Stimulated activated CD4-positive, alpha-beta T cell treated with anti-CD3 and anti-CD28 coated beads, Interleukin-2, amount 100 ng/mL, for 48 hours (primary cell): ENCODE measurements at regions not wholly inside any gene's neighbourhood (a gene's known extent, or its start where the extent isn't known, plus 50 kb on each side); places are given as distances from the start of the nearest gene placed in this dataset.

Experiments used
- DNase-seq, 2 donors: peaks; one replicate each; pipeline ENCODE4 v3.0.0-alpha.2; 2020

DNA sequence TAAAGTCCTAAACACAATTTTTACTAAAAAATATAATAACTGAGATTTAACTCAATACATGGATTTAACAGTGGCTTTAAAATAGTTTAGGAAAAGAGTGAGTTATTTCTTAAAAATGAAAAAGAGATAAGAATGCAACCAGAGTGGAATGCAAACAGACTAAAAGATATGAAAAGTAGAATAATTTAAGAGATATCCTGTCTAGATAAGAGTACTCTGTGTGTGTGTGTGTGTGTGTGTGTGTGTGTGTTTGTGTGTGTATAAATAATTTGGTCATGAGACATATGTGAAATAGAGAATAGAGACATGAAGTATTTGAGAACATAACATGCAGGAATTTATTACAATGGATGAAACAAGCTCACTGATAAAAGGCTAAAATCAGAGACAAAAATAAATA, 986.9 kb upstream of the CHORDC1 start:
- DNase-seq: no peak

DNA sequence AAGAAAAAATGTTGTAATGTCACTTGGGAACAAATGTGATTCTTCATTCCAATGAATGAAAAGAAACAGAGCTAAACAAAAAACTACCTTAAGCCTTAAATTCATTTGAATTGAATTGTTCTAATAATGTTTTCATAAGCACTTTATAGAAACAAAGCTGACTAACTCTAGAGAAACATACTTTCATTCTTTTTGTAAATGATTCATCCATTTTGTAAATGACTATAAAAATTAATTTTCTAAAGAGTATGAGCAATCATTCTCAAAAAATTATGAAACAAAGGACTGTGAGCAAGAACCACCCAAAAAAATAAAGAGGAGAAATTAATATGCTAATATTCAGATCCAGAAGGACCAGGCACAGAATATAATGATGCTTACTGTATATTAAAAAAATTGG, 986.5 kb upstream of the CHORDC1 start:
- no peak for DNase-seq

DNA sequence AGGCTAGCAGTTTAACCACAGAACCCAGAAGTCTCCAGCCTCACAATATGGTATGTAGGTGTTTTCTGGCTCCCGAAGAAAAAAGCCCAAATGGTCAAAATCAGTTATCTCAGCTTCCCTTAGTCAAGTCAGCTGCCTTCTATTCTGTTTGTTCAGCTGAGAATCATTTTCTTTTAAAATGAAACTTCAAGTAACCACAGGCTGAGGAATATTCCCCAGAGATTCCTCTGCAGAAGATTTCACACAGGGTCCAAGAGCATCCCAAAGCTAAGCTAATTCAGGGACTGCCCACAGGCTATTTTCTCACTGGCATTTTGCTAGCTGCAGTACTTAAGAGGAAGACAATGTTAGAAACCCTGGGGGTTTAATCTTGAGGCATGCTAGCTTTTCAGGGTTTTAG, 977.0 kb upstream of the CHORDC1 start:
- DNase-seq: no peak

DNA sequence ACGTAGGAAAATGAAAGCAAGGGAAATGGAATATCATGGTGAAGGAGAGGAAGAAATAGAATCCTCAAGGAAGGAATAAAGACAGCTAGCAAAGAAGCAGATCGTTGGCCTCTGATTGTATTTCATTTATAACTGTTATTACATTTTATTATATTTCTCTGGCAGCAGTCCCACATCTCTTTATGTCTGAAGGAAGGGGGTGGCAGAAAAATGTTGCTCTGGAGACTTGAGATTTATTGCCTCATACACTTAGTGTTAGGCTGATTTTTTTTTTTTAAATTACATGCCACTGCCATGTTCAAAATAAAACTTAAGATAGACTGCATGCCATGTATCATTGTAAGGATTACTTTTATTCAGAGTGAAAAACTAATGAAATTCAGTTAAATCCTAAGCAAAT, 971.7 kb upstream of the CHORDC1 start:
- DNase-seq: no peak

DNA sequence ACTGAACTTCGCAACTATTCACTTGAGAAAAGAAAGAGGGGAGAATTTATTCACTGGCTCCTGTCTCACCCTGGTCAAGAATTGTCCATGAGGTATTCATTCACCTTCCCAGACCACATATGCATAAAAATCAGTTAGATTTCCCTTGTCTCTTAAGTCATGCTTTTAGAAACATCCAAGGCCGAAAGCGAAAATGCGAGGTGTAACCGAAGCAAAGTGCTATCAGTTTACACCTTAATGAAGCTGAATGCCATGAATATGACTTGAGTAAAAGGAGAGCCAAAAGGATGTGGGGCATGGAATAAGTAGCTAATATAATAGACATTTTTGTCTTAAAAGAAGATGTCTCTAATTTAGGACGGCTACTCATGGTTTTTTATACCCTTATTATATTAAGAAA, 965.6 kb upstream of the CHORDC1 start:
- DNase-seq: no peak

DNA sequence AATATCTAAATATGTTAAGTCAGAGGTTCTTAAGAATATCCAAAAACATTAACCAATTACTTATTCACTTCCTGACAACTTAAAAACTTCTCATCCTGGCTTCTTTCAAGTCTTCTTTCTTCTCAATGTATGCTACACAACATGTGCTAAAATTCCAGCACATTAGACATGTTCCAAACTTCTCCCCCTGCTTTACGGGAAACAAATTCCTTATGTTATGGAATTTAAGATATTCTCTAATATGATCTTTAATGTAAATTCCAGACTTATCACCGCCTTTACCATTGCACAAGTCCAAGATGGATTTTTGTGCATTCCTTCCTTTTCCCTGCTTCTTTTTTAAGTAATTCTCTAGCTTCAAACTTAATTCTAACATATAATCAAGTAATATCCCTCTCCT, 964.5 kb upstream of the CHORDC1 start:
- DNase-seq: no peak

DNA sequence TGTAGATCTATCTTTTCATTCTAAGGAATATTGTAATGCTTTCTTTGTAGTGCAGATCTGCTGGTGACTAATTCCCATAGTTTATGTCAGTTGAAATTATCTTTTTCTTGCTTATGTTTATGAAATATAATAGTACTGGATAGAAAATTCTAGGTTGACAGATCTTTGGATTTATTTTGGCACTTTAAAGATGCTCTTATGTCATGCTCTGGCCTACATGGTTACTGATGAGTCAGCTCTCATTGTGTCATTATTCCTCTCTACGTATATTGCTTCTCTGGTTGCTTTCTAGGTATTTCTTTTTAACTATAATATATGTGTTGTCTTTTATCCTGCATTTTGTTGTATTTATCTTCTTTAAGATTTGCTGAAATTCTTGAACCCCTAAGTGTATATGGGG, 955.5 kb upstream of the CHORDC1 start:
- no peak for DNase-seq

DNA sequence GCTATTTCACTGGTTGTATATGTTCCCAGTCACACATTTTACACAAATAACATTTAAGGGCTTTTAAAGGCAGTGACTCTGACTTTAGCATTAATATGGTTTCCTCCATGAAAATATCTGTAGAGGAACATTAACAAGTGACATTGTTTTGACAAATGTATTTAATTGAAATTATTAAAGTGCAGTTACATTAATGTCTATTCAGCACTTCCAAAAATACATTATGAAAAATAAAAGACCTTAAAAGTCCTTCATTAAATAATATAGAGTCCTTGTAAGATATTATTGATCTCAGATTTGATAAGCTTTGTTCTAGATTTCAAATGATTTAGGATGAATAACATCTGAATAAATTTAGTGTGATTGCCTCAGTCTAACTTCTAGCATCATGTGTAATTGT, 951.9 kb upstream of the CHORDC1 start:
- no peak for DNase-seq

DNA sequence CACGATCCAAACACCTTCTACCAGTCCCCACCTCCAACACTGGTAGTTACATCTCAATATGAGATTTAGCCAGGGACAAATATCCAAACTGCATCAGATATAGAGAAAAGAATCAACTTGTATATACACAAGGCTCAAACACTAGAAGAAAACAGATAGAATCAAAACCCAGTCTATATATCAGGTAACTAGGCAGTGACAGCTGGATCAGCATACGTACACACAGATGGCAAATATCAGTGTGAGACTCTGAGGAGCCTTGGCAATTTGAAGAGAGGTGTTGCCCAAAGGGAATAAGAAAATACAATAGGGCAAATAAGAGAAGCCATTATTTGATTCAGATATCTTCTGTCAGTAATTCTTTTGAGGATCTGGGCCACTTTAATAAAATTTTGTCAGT, 951.3 kb upstream of the CHORDC1 start:
- DNase-seq: no peak

DNA sequence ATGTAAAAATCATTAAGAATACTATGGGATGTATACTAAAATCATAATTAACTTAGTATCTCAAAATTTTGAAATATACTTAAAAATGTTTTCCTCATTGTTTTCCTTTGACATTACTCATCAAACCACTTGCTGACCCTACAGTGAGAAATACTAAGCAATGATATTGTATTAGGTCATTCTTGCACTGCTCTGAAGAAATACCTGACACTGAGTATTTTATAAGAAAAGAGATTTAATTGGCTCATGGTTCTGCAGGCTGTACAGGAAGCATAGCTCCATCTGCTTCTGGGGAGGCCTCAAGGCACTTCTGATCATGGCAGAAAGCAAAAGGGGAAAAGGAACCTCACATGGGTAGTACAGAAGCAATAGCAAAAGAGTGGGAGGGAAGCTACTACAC, 950.9 kb upstream of the CHORDC1 start:
- no peak for DNase-seq

DNA sequence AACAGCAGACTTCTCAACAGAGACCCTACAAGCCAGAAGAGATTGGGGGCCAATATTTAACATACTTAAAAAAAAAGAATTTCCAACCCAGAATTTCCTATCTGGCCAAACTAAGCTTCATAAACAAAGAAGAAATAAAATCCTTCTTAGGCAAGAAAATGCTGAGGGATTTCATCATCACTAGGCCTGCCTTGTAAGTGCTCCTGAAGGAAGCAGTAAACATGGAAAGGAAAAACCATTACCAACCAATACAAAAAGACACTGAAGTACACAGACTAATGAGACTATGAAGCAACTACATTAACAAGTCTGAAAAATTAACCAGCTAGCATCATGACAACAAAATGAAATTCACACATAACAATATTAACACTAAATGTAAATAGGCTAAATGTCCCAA, 947.9 kb upstream of the CHORDC1 start:
- no peak for DNase-seq

DNA sequence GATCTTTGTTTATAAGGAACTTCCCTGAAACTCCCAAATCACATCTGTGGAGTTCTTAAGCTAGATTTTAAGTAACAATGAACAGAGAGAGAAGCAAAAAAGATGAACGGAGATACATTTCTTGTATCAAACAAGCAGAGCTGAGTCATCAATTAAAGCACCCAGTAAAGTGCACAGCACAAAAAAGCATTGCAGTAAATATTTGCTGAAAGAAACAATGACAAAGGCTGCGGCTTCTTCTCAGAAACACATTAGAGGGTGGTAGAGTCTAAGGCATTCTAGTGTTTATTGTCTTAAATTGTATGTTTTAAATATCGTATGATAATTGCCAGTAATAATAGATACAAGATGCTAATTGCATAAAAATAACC, 941.6 kb upstream of the CHORDC1 start:
- DNase-seq: no peak

DNA sequence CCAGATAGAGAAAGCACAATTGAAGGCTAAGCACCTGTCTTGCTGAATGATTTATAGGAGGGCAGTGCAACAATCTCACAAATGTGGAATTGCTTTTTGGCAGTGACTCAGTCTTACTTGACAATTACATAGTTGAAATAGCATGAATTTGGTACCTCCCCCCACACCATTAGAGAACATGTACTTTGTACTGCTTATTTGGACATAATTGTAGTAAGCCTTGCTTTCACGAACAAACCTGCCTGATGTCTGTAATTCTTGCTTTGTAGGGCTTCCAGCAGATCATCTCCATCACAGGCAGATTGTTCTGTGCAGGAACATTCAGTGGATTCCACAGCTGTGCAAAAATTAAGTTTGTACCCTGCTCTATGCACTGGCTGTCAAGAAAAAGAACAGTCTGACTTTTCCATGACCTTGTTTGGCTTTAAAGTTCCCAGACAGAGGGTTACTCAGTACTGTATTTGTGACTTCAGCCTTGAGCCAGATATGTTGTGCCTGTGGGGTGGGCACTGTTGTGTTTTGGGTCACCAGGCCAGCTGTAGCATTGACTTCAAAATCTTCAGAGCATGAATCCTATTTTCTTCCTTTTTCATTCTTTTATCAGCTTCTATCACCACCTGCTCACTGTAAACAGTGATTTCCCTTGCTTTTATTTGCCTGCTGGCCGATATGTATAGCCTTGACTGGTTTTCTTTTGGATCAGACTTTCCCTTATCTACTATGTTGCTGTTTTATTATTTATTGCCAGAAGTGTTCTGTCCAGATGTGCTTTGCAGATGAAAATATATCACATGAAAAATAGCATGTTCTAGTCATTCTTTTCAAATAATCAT, 941.0 kb upstream of the CHORDC1 start:
- DNase-seq: no peak

DNA sequence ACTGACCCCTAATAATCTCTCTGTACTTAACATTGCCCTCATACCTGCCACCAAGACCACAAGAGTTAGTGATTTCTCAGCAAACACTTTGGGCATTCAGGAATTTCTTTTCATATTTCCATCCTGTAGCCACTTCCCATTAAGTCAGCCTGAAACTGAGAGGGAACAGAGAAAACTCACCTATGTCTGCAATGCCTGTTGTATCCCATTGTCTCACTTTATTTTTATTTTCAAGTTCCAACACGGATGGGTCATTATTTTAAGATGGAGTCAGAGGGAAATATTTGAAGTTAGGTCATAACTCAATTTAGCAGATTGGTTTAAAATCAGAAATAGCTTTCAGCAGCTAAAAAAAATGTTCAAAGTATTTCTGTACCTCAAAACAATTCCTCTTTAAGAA, 937.8 kb upstream of the CHORDC1 start:
- DNase-seq: no peak

DNA sequence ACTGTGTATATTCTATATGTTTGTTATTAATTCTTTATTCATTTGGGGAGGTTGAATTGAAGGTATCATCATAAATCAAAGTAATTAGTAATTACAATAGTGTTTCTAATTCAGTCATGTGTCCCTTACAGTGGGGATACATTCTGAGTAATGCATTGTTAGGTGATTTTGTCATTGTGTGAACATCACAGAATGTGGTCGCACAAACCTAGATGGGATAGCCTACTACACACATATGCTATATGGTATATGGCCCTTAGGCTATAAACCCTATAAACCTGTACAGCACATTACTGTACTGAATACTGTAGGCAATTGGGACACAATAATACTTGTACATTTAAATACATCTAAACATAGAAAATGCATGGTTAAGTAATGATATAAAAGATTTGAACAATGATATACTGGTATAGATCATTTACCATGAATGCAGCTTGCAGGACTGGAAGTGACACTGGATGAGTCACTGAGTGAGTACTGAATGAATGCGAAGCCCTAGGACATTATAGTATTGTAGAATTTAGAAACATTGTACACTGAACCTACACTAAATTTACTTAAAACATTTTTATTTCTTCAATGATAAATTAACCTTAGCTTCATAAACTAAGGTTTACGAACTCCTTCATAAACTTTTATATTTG, 936.2 kb upstream of the CHORDC1 start:
- no peak for DNase-seq

DNA sequence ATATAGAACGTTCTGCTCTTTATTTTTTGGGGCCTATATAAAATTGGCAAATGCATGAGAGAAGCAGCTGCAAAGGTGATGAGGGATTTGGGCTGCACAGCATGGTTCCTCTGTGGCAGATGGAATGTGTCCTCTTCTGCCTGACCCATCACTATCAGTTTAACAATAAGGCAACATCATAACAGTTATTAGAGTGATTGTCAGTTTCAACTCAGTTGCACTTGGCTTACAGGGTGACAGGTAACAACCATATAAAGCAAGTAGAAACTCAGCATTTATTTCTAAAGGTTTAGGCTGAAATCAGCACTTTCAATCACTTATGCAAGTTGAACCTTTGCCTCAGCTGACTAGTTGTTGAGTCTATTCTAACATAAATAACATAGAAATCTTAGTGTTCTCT, 935.4 kb upstream of the CHORDC1 start:
- DNase-seq: no peak

DNA sequence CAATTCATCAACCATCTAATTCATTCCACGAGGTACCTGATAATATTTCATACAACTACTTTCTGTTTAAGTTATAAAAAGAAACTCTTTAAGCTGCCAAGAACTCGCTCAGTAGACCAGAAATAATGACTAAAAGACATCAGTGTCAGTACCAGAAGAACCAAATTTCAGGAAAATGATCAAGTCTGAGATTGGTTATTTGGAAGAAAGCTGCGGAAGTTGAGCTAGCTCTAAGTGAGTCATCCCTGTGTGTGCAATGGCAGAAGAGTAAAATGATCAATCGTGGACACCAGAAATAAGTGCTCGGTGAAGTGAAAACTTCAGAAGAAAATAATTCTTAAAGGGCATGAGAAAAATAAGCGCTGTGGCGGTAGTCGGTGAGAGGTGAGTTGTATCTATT, 933.2 kb upstream of the CHORDC1 start:
- no peak for DNase-seq

DNA sequence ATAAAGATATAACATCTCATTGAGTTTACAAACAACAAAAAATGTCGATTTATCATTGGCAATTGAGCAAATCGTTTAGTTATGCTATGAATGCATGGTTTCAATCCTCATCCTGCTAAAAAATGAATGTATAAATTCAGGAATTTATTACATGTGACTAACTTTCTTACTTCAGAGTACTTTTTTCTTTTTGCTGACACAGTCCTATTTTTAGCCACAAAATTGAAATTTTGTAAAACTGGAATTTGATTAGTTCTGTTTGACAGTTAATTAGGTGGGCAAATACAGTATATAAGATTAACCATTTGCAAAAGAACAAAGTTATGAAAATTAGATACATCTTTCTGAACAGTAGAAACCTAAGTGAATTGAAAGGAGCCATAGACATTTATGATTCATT, 925.0 kb upstream of the CHORDC1 start:
- no peak for DNase-seq

DNA sequence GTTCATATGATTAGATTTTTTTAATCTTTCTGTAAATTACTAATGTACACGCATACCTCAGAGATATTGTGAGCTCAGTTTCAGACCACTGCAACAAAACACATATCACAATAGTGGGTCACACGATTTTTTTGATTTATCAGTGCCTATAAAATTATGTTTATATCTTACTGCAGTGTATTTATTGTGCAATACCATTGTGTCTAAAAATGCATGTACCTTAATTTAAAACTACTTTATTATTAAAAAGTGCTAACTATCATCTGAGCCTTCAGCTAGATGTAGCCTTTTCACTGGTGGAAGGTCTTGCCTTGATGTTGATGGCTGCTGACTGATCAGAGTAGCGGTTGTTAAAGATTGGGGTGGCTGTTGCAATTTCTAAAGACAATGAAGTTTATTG, 918.8 kb upstream of the CHORDC1 start:
- DNase-seq: no peak

DNA sequence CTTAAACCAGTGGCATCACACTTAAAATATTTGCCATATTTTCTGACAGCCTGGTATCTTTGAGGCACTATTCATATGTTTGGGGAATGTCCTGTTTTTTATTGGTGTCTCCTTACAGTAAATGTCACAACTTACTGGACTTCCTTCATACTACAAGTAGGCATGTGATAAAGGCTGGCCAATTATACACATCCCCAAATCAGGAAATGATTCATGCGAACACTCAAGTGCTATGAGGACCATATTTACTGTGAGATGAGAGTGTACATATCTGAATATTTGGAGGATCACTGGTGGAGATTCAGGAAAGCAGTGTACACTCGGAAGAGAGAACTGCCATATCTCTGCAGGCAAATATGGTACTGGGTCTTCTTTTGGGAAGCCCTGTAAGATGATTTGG, 913.8 kb upstream of the CHORDC1 start:
- no peak for DNase-seq

DNA sequence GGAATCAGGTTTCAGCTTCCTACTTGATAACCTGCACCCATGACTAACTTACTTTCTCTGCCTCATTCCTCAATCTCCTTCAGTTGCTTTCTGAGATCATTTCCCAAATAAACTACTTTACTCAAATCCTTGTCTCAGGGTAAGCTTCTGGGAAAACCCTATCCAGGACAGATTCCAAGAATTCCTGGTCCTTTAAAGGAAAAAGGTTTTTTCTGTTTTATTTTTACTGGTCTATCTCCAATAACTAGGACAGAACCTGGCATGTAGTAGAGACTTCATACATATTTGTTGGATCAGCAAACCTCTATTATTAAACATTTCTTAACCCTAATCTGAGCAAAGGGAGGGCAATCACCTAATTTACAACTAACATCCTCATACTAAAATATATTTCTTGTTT, 910.5 kb upstream of the CHORDC1 start:
- no peak for DNase-seq

DNA sequence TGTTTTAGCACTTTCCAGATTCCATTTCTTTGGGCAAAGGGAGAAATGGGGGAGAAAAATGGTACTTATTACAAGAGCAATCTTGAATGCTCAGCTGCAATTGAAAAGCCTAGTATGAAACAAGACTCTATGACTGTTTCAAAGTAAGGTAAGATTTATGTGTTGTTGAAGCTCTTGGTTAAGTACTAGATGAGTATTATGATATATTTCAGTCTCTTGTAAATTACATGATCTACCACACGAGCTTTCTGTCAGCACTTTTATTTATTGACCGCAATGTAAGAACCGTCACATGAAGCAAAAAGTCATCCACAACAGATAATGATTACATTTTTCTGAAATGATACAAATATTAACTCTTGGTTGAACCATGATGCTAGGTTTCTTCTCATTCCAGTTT, 906.7 kb upstream of the CHORDC1 start:
- no peak for DNase-seq

DNA sequence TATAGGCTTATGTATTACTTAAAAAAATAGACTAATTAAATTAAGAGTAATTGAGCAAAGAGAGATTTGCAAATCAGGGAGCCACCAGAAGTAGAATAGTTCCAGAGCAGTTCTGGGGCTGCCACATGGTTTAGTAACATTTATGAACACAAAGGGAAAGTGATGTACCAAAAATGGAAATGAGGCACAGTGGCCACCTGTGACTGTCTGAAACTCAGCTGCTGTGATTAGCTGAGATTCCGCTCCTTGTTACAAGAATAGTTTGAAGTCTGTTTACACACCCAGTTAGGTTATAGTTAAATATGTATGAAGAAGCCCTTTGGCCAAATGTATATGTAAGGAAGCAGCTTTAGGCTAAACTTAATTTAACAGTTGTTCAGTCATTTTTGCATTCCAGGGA, 901.5 kb upstream of the CHORDC1 start:
- DNase-seq: no peak

DNA sequence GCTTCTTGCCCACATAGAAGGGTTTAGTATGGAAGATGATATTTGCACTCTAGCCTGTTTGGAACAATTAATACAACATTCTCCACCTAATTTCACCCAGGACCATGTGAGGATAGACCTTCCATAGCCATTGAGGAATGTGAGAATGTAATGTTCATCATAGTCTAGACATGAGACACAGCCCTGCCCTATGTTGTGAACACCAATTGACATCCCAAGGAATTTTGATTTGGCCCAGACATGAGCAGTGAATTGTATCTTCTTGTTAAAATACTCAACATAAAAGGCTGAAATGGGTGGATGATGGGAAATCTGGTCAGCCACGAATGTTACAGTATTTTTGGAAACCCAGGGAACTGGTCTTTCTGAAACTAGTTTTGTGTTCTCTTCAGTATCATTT, 892.3 kb upstream of the CHORDC1 start:
- no peak for DNase-seq

DNA sequence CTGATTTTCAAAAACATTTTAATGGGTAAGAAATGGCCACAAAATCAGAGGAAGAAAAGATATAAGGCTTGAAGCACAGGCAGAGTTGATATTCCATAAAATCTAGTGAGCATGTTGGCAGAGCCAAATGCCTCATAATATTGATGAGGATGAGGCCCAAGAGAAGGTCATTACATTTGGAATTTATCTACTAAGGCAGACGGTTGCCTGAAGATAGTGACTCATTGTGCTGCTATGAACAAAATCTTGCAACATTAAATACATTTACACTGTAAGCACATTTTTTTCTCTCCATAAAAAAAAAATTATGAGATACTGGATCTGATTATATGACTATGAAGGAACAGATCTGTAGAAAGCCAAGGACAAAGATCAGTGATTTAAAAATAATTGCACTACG, 881.4 kb upstream of the CHORDC1 start:
- no peak for DNase-seq
